Body of pancreas (tissue), 4 donors: ENCODE measurements at regions not wholly inside any gene's neighbourhood (a gene's known extent, or its start where the extent isn't known, plus 50 kb on each side); places are given as distances from the start of the nearest gene placed in this dataset.

Source experiments
- ATAC-seq: fragments of 150-250 bp; one replicate; pipeline ENCODE4 v1.9.1; 2016
- DNase-seq, 4 donors: peaks; one replicate each; pipeline ENCODE4 v3.0.0-alpha.2; 2019
- H3K27ac ChIP-seq, 4 donors: fragments of 200-600 bp; sonication (generic); 1 replicate in 3 of 4; 2 replicates in 1 of 4; pipeline versions ENCODE4 v1.5.1 to v1.6.1; 2016 to 2019; ENCODE audit warnings: mild to moderate bottlenecking in 1 of 4, mixed read lengths in 1 of 4, moderate library complexity in 1 of 4
- H3K27me3 ChIP-seq, 2 donors: fragments of 200-600 bp; sonication (generic); one replicate each; pipeline ENCODE4 v1.6.0; 2016; ENCODE audit warnings: mild to moderate bottlenecking in 1 of 2
- H3K36me3 ChIP-seq, 2 donors: fragments of 200-600 bp; sonication (generic); replicated peaks in 1 of 2; 2 replicates each; pipeline ENCODE4 v1.5.1; 2016; ENCODE audit warnings: low read depth in 2 of 2; ENCODE audit not compliant: insufficient read depth in 1 of 2
- H3K4me1 ChIP-seq: fragments of 200-600 bp; sonication (generic); one replicate; pipeline ENCODE4 v1.6.0; 2016
- H3K4me3 ChIP-seq, 2 donors: fragments of 200-600 bp; sonication (generic); 1 replicate in 1 of 2; 2 replicates in 1 of 2; pipeline ENCODE4 v1.5.1; 2016 to 2019
- H3K9me3 ChIP-seq, 3 donors: fragments of 200-600 bp; sonication (generic); 1 replicate in 2 of 3; 2 replicates in 1 of 3; pipeline ENCODE4 v1.5.1; 2016
- CTCF ChIP-seq, 7 experiments: fragments of 450-650 bp in 4 of 7; fragments of 200-600 bp in 3 of 7; sonication (generic) in 3 of 7; IDR thresholded peaks; one replicate each; pipeline ENCODE4 v1.5.1; 2016 to 2019; ENCODE audit warnings: antibody characterized with exemption in 7 of 7
- POLR2A ChIP-seq, 3 donors: fragments of 450-650 bp; IDR thresholded peaks; one replicate each; pipeline ENCODE4 v1.6.1; 2016; ENCODE audit warnings: antibody characterized with exemption in 3 of 3, mild to moderate bottlenecking in 2 of 3
- WGBS, 2 donors: methylation state at CpG; one replicate each; pipeline ENCODE4 v1.1.5; 2017; 5-methylcytosine and 5-hydroxymethylcytosine counted together
- intact Hi-C: fragments of 100-400 bp; cut with DNase I; formaldehyde crosslinking; loops from one replicate; pipeline ENCODE4 v1.15.1; 2023

DNA sequence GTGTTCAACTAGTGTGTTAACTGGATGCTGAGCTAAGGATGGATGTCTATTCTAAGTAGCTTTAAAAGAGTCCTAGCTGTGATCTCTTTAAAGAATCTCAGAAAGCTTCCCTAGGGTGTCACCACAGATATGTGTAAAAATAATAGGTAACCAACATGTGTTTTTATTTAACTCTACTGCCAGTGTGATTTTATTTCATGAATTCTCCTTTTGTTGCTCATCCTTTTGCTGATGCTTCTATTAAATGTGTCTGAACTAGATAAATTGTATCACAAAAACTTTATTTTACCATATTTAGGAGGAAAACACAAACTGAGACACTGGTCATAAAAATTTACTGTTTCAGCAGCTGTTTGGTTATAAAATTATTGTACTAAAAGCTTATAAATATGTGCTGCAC is 809.4 kb upstream of the CITED2 start:
- H3K4me3 ChIP-seq, result no peak overlapping the region
- H3K4me1 ChIP-seq, result no peaks in the 10 kb centered on the region
- DNase-seq (no peak), ATAC-seq (no peak)
- no peaks in the 10 kb centered on the region for H3K9me3 ChIP-seq
- no peak overlapping the region for H3K27ac ChIP-seq
- no peak for TF ChIP-seq POLR2A (IDR thresholded peaks at IDR 0.05)
- TF ChIP-seq CTCF (IDR thresholded peaks at IDR 0.05), result no peak
- H3K36me3 ChIP-seq, result no peaks in the 10 kb centered on the region
- no peaks in the 10 kb centered on the region for H3K27me3 ChIP-seq
- intact Hi-C loops, result no loop called here

GRCh38 chr6:140182821-140183220 is 808.4 kb upstream of the CITED2 start:
- Histone ChIP-seq H3K27ac (no peak overlapping the region), H3K4me1 (no peaks in the 10 kb centered on the region), H3K27me3 (no peaks in the 10 kb centered on the region), H3K4me3 (no peak overlapping the region), H3K9me3 (no peaks in the 10 kb centered on the region), H3K36me3 (no peaks in the 10 kb centered on the region)
- 75 to 87% methylated on average over 2 of the region's 2 CpGs for WGBS, 2 donors
- TF ChIP-seq POLR2A (IDR thresholded peaks at IDR 0.05) (no peak), CTCF (IDR thresholded peaks at IDR 0.05) (no peak)
- DNase-seq (no peak), ATAC-seq (no peak)
- intact Hi-C loops, result no loop called here

- H3K4me3 ChIP-seq, result no peak overlapping the region
- DNase-seq (no peak), ATAC-seq (no peak)
- no peak overlapping the region for H3K27ac ChIP-seq
- H3K9me3 ChIP-seq, result no peaks in the 10 kb centered on the region
- TF ChIP-seq CTCF (IDR thresholded peaks at IDR 0.05), result no peak
- TF ChIP-seq POLR2A (IDR thresholded peaks at IDR 0.05), result no peak
- WGBS, 2 donors, result 94 to 98% methylated on average over 2 of the region's 2 CpGs
- intact Hi-C loops, result no loop called here
- no peaks in the 10 kb centered on the region for H3K27me3 ChIP-seq
- no peaks in the 10 kb centered on the region for H3K4me1 ChIP-seq
- H3K36me3 ChIP-seq, result no peaks in the 10 kb centered on the region
Measured at GRCh38 chr6:140181876-140182275, 807.4 kb upstream of the CITED2 start.

- Histone ChIP-seq H3K4me1 (no peaks in the 10 kb centered on the region), H3K4me3 (no peak overlapping the region), H3K27ac (no peak overlapping the region), H3K9me3 (no peaks in the 10 kb centered on the region), H3K36me3 (no peaks in the 10 kb centered on the region), H3K27me3 (no peaks in the 10 kb centered on the region)
- DNase-seq, result no peak
- intact Hi-C loops, result no loop called here
- TF ChIP-seq CTCF (IDR thresholded peaks at IDR 0.05), result no peak
- no peak for TF ChIP-seq POLR2A (IDR thresholded peaks at IDR 0.05)
- WGBS, 2 donors, result 94 to 95% methylated on average over 2 of the region's 2 CpGs
- ATAC-seq, result no peak
Measured at GRCh38 chr6:140180306-140180705, 805.9 kb upstream of the CITED2 start.

DNA sequence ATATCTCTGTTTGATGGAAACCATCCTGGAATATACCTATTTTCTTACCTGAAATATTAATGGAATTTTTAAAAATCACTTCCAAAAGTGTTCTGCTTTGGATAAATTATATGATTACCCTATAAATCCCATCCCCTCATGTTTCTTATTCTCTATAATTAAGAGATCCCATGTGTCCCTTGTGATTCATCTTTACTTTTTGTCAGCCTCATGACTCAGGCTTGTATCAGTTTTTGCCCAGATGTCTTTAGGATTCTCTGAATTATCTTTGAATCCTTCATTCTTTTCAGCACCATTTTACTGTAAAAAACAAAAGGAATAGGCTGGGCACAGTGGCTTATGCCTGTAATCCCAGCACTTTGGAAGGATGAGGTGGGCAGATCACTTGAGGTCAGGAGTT is 804.5 kb upstream of the CITED2 start:
- intact Hi-C loops, result no loop called here
- Histone ChIP-seq H3K27me3 (no peaks in the 10 kb centered on the region), H3K4me3 (no peak overlapping the region), H3K27ac (no peak overlapping the region), H3K4me1 (no peaks in the 10 kb centered on the region), H3K36me3 (no peaks in the 10 kb centered on the region), H3K9me3 (no peaks in the 10 kb centered on the region)
- no peak for ATAC-seq
- TF ChIP-seq CTCF (IDR thresholded peaks at IDR 0.05) (no peak), POLR2A (IDR thresholded peaks at IDR 0.05) (no peak)
- DNase-seq, result no peak
